Natural killer cell treated with Interleukin-12 subunit alpha and Interleukin-12 subunit beta and Interleukin-15 and Interleukin-18, amount 100 ng/mL, for 72 hours (primary cell): ENCODE measurements at regions not wholly inside any gene's neighbourhood (a gene's known extent, or its start where the extent isn't known, plus 50 kb on each side); places are given as distances from the start of the nearest gene placed in this dataset.

Source experiments
- ATAC-seq, 2 donors: fragments of 150-1000 bp; cut with Tn5 transposase in 1 of 2; sonication (Bioruptor Pico), chemical (Tn5 transposase) in 1 of 2; 2 replicates each; pipeline ENCODE4 v1.10.0; 2021
- DNase-seq: peaks from one replicate; pipeline ENCODE4 v3.0.0; 2022; ENCODE audit warnings: low spot score
- H3K27ac Mint-ChIP-seq, 2 donors: 1 replicate in 1 of 2; 2 replicates in 1 of 2; pipeline ENCODE4 v1.8.0; 2022; ENCODE audit warnings: mixed read lengths in 2 of 2, mild to moderate bottlenecking in 1 of 2, moderate library complexity in 1 of 2
- H3K27me3 Mint-ChIP-seq, 2 donors: 1 replicate in 1 of 2; 2 replicates in 1 of 2; pipeline ENCODE4 v1.8.0; 2022; ENCODE audit warnings: mixed read lengths in 2 of 2
- H3K36me3 Mint-ChIP-seq: one replicate; pipeline ENCODE4 v1.8.0; 2022; ENCODE audit warnings: mixed read lengths
- H3K4me1 Mint-ChIP-seq, 2 donors: 1 replicate in 1 of 2; 2 replicates in 1 of 2; pipeline ENCODE4 v1.8.0; 2022; ENCODE audit warnings: low read depth in 2 of 2, mixed read lengths in 2 of 2, mild to moderate bottlenecking in 1 of 2
- H3K4me3 Mint-ChIP-seq: one replicate; pipeline ENCODE4 v1.8.0; 2022; ENCODE audit warnings: mixed read lengths
- H3K9me3 Mint-ChIP-seq: 2 replicates; pipeline ENCODE4 v1.8.0; 2022; ENCODE audit warnings: mixed read lengths

GRCh38 chr3:34185301-34185700 lies 386.9 kb downstream of the PDCD6IP start:
- Mint-ChIP-seq H3K27ac (no peak overlapping the region), H3K4me1 (no peaks in the 10 kb centered on the region), H3K27me3 (peaks cover 4 to 18% of the 10 kb centered on the region in 2 donors), H3K9me3 (no peaks in the 10 kb centered on the region), H3K36me3 (no peaks in the 10 kb centered on the region), H3K4me3 (no peak overlapping the region)
- ATAC-seq = no peak
- DNase-seq = no peak

- no peaks in the 10 kb centered on the region for H3K9me3 Mint-ChIP-seq
- H3K27me3 Mint-ChIP-seq = peaks cover 4 to 14% of the 10 kb centered on the region in 2 donors
- no peak overlapping the region for H3K4me3 Mint-ChIP-seq
- no peak overlapping the region for H3K27ac Mint-ChIP-seq
- DNase-seq (no peak), ATAC-seq (no peak)
- H3K36me3 Mint-ChIP-seq = no peaks in the 10 kb centered on the region
- no peaks in the 10 kb centered on the region for H3K4me1 Mint-ChIP-seq
Observed at GRCh38 chr3:34189133-34189532, 390.7 kb downstream of the PDCD6IP start.

GRCh38 chr3:34196914-34197313 lies 398.5 kb downstream of the PDCD6IP start:
- H3K4me1 Mint-ChIP-seq = no peaks in the 10 kb centered on the region
- H3K9me3 Mint-ChIP-seq = no peaks in the 10 kb centered on the region
- H3K27me3 Mint-ChIP-seq = no peaks in the 10 kb centered on the region
- DNase-seq (no peak), ATAC-seq (no peak)
- no peaks in the 10 kb centered on the region for H3K36me3 Mint-ChIP-seq
- no peak overlapping the region for H3K4me3 Mint-ChIP-seq
- no peak overlapping the region for H3K27ac Mint-ChIP-seq

- Mint-ChIP-seq H3K27me3 (no peaks in the 10 kb centered on the region), H3K4me3 (no peak overlapping the region), H3K27ac (no peak overlapping the region), H3K9me3 (no peaks in the 10 kb centered on the region), H3K4me1 (no peaks in the 10 kb centered on the region), H3K36me3 (no peaks in the 10 kb centered on the region)
- DNase-seq = no peak
- ATAC-seq = peak; percentile 31 to 50
Observed at GRCh38 chr3:34198309-34198708, 399.9 kb downstream of the PDCD6IP start.

GRCh38 chr3:34200576-34200975 lies 402.1 kb downstream of the PDCD6IP start:
- DNase-seq (no peak), ATAC-seq (no peak)
- Mint-ChIP-seq H3K27ac (no peak overlapping the region), H3K4me3 (no peak overlapping the region), H3K36me3 (no peaks in the 10 kb centered on the region), H3K27me3 (no peaks in the 10 kb centered on the region), H3K9me3 (no peaks in the 10 kb centered on the region), H3K4me1 (no peaks in the 10 kb centered on the region)

GRCh38 chr3:34202975-34203374 lies 404.5 kb downstream of the PDCD6IP start:
- H3K4me3 Mint-ChIP-seq = no peak overlapping the region
- DNase-seq (no peak), ATAC-seq (no peak)
- no peaks in the 10 kb centered on the region for H3K4me1 Mint-ChIP-seq
- H3K36me3 Mint-ChIP-seq = no peaks in the 10 kb centered on the region
- H3K9me3 Mint-ChIP-seq = no peaks in the 10 kb centered on the region
- H3K27ac Mint-ChIP-seq = no peak overlapping the region
- no peaks in the 10 kb centered on the region for H3K27me3 Mint-ChIP-seq

GRCh38 chr3:34203386-34203785 lies 405.0 kb downstream of the PDCD6IP start:
- Mint-ChIP-seq H3K4me1 (no peaks in the 10 kb centered on the region), H3K27me3 (no peaks in the 10 kb centered on the region), H3K36me3 (no peaks in the 10 kb centered on the region), H3K27ac (no peak overlapping the region), H3K9me3 (no peaks in the 10 kb centered on the region), H3K4me3 (no peak overlapping the region)
- ATAC-seq = no peak
- DNase-seq = no peak

- H3K27me3 Mint-ChIP-seq = no peaks in the 10 kb centered on the region
- H3K4me1 Mint-ChIP-seq = no peaks in the 10 kb centered on the region
- no peaks in the 10 kb centered on the region for H3K36me3 Mint-ChIP-seq
- no peak overlapping the region for H3K4me3 Mint-ChIP-seq
- H3K9me3 Mint-ChIP-seq = no peaks in the 10 kb centered on the region
- DNase-seq (no peak), ATAC-seq (no peak)
- H3K27ac Mint-ChIP-seq = no peak overlapping the region
Observed at GRCh38 chr3:34207002-34207401, 408.6 kb downstream of the PDCD6IP start.

GRCh38 chr3:34207806-34208205 lies 409.4 kb downstream of the PDCD6IP start:
- DNase-seq = no peak
- no peaks in the 10 kb centered on the region for H3K4me1 Mint-ChIP-seq
- H3K9me3 Mint-ChIP-seq = no peaks in the 10 kb centered on the region
- H3K36me3 Mint-ChIP-seq = no peaks in the 10 kb centered on the region
- ATAC-seq = no peak
- no peak overlapping the region for H3K27ac Mint-ChIP-seq
- peaks cover 0 to 6% of the 10 kb centered on the region in 2 donors for H3K27me3 Mint-ChIP-seq
- H3K4me3 Mint-ChIP-seq = no peak overlapping the region

GRCh38 chr3:34212175-34212574 lies 413.7 kb downstream of the PDCD6IP start:
- ATAC-seq = no peak
- H3K27me3 Mint-ChIP-seq = peaks cover 3 to 25% of the 10 kb centered on the region in 2 donors

GRCh38 chr3:34212656-34213055 lies 414.2 kb downstream of the PDCD6IP start:
- Mint-ChIP-seq H3K9me3 (no peaks in the 10 kb centered on the region), H3K27me3 (peaks cover 3 to 27% of the 10 kb centered on the region in 2 donors), H3K4me3 (no peak overlapping the region), H3K36me3 (no peaks in the 10 kb centered on the region), H3K27ac (no peak overlapping the region), H3K4me1 (peaks cover 0 to 3% of the 10 kb centered on the region in 2 donors)
- no peak for ATAC-seq
- no peak for DNase-seq

More at GRCh38 chr3:34212175-34212574, 413.7 kb downstream of the PDCD6IP start:
- DNase-seq = no peak
- no peaks in the 10 kb centered on the region for H3K9me3 Mint-ChIP-seq
- peaks cover 0 to 3% of the 10 kb centered on the region in 2 donors for H3K4me1 Mint-ChIP-seq
- no peak overlapping the region for H3K27ac Mint-ChIP-seq
- no peaks in the 10 kb centered on the region for H3K36me3 Mint-ChIP-seq
- no peak overlapping the region for H3K4me3 Mint-ChIP-seq

GRCh38 chr3:34213478-34213877 lies 415.0 kb downstream of the PDCD6IP start:
- H3K27ac Mint-ChIP-seq = no peak overlapping the region
- no peaks in the 10 kb centered on the region for H3K36me3 Mint-ChIP-seq
- peaks cover 0 to 3% of the 10 kb centered on the region in 2 donors for H3K4me1 Mint-ChIP-seq
- ATAC-seq (no peak), DNase-seq (no peak)
- no peaks in the 10 kb centered on the region for H3K9me3 Mint-ChIP-seq
- no peak overlapping the region for H3K4me3 Mint-ChIP-seq
- peaks cover 8 to 34% of the 10 kb centered on the region in 2 donors for H3K27me3 Mint-ChIP-seq

- Mint-ChIP-seq H3K4me1 (peaks cover 0 to 3% of the 10 kb centered on the region in 2 donors), H3K27ac (no peak overlapping the region), H3K4me3 (no peak overlapping the region), H3K9me3 (no peaks in the 10 kb centered on the region), H3K36me3 (no peaks in the 10 kb centered on the region), H3K27me3 (peaks cover 10 to 46% of the 10 kb centered on the region in 2 donors)
- ATAC-seq (no peak), DNase-seq (no peak)
Observed at GRCh38 chr3:34216711-34217335, 418.4 kb downstream of the PDCD6IP start.

GRCh38 chr3:34218706-34219385 lies 420.4 kb downstream of the PDCD6IP start:
- ATAC-seq = no peak
- H3K4me3 Mint-ChIP-seq = no peak overlapping the region
- H3K27ac Mint-ChIP-seq = no peak overlapping the region
- H3K36me3 Mint-ChIP-seq = no peaks in the 10 kb centered on the region
- no peaks in the 10 kb centered on the region for H3K9me3 Mint-ChIP-seq
- H3K4me1 Mint-ChIP-seq = peaks cover 0 to 3% of the 10 kb centered on the region in 2 donors
- peaks cover 10 to 37% of the 10 kb centered on the region in 2 donors for H3K27me3 Mint-ChIP-seq
- DNase-seq = no peak
